ENCODE measurements at regions not wholly inside any gene's neighbourhood (a gene's known extent, or its start where the extent isn't known, plus 50 kb on each side); places are given as distances from the start of the nearest gene placed in this dataset.

GRCh38 chr22:48444320-48445112 lies 1383.2 kb downstream of the BRD1 start:
- TF ChIP-seq CTCF (IDR thresholded peaks at IDR 0.05): no peak
- no peak for TF ChIP-seq ZFX (IDR thresholded peaks at IDR 0.05; ENCODE audit: borderline replicate concordance)
